ENCODE measurements at regions not wholly inside any gene's neighbourhood (a gene's known extent, or its start where the extent isn't known, plus 50 kb on each side); places are given as distances from the start of the nearest gene placed in this dataset.
"Not testable (repeated sequence)": the region's sequence is repeated elsewhere in the genome, so short reads cannot be mapped to it uniquely, and the experiment has no call there.

- DNase-seq (ENCODE audit: low read depth): not testable (repeated sequence)
Observed at GRCh38 chr13:52324831-52325230, 81.1 kb downstream of the THSD1 start.

- DNase-seq (ENCODE audit: low read depth): no peak
Observed at GRCh38 chr13:52319876-52320275, 86.1 kb downstream of the THSD1 start.

- not testable (repeated sequence) for DNase-seq (ENCODE audit: low read depth)
Observed at GRCh38 chr13:52309833-52310232, 96.1 kb downstream of the THSD1 start.

GRCh38 chr13:52306336-52306735 lies 99.6 kb downstream of the THSD1 start:
- DNase-seq (ENCODE audit: low read depth): not testable (repeated sequence)

GRCh38 chr13:52303098-52303497 lies 102.9 kb downstream of the THSD1 start:
- DNase-seq (ENCODE audit: low read depth): not testable (repeated sequence)

- DNase-seq (ENCODE audit: low read depth): not testable (repeated sequence)
Observed at GRCh38 chr13:52302688-52303087, 103.3 kb downstream of the THSD1 start.

- not testable (repeated sequence) for DNase-seq (ENCODE audit: low read depth)
Observed at GRCh38 chr13:52301810-52302400, 104.1 kb downstream of the THSD1 start.

GRCh38 chr13:52298079-52298661 lies 107.8 kb downstream of the THSD1 start:
- not testable (repeated sequence) for DNase-seq (ENCODE audit: low read depth)

- DNase-seq (ENCODE audit: low read depth): not testable (repeated sequence)
Observed at GRCh38 chr13:52288891-52289290, 117.1 kb downstream of the THSD1 start.

GRCh38 chr13:52281387-52281786 lies 122.0 kb upstream of the NEK3 start:
- DNase-seq (ENCODE audit: low read depth): not testable (repeated sequence)

- DNase-seq (ENCODE audit: low read depth): not testable (repeated sequence)
Observed at GRCh38 chr13:52279408-52279807, 120.0 kb upstream of the NEK3 start.

- not testable (repeated sequence) for DNase-seq (ENCODE audit: low read depth)
Observed at GRCh38 chr13:52254299-52254698, 94.9 kb upstream of the NEK3 start.

- not testable (repeated sequence) for DNase-seq (ENCODE audit: low read depth)
Observed at GRCh38 chr13:52240752-52241151, 81.4 kb upstream of the NEK3 start.

GRCh38 chr13:52235900-52236595 lies 76.7 kb upstream of the NEK3 start:
- DNase-seq (ENCODE audit: low read depth): peak; percentile 15

GRCh38 chr13:52234928-52235327 lies 75.5 kb upstream of the NEK3 start:
- DNase-seq (ENCODE audit: low read depth): not testable (repeated sequence)

GRCh38 chr13:52223063-52223462 lies 63.7 kb upstream of the NEK3 start:
- DNase-seq (ENCODE audit: low read depth): not testable (repeated sequence)

- not testable (repeated sequence) for DNase-seq (ENCODE audit: low read depth)
Observed at GRCh38 chr13:52213920-52214319, 54.5 kb upstream of the NEK3 start.

- not testable (repeated sequence) for DNase-seq (ENCODE audit: low read depth)
Observed at GRCh38 chr13:52212886-52213285, 53.5 kb upstream of the NEK3 start.

GRCh38 chr13:52211416-52211776 lies 52.0 kb upstream of the NEK3 start:
- not testable (repeated sequence) for DNase-seq (ENCODE audit: low read depth)

- DNase-seq (ENCODE audit: low read depth): not testable (repeated sequence)
Observed at GRCh38 chr13:52210564-52211415, 51.4 kb upstream of the NEK3 start.

All from stimulated activated CD8-positive, alpha-beta memory T cell treated with anti-CD3 and anti-CD28 coated beads, Interleukin-4, amount 100 ng/mL, for 24 hours (primary cell).